ENCODE measurements at regions not wholly inside any gene's neighbourhood (a gene's known extent, or its start where the extent isn't known, plus 50 kb on each side); places are given as distances from the start of the nearest gene placed in this dataset.

GRCh38 chr9:13956107-13956506 lies 357.8 kb downstream of the NFIB start:
- no peak overlapping the region for H2AFZ ChIP-seq
- H3K79me2 ChIP-seq (replicated peaks; ENCODE audit: insufficient read depth), result no peaks in the 10 kb centered on the region
- no peaks in the 10 kb centered on the region for H3F3A ChIP-seq (replicated peaks; ENCODE audit: low read depth)
- peaks cover 35% of the 10 kb centered on the region for H3K4me1 Mint-ChIP-seq
- H3K9me2 ChIP-seq (ENCODE audit: insufficient read depth), result no peaks in the 10 kb centered on the region
- peaks cover 29% of the 10 kb centered on the region for H3K4me1 ChIP-seq (ENCODE audit: insufficient read depth)
- H3K9me3 Mint-ChIP-seq, result no peaks in the 10 kb centered on the region
- no peaks in the 10 kb centered on the region for H3K27me3 ChIP-seq (ENCODE audit: insufficient read depth)
- ATAC-seq (no peak), DNase-seq (ENCODE audit: low spot score) (no peak)
- no peak for TF ChIP-seq JUNB (IDR thresholded peaks at IDR 0.05; ENCODE audit: unreplicated experiment)
- no peak for TF ChIP-seq NANOG (IDR thresholded peaks at IDR 0.05; ENCODE audit: borderline replicate concordance)
- H3K36me3 ChIP-seq (ENCODE audit: insufficient read depth), result no peaks in the 10 kb centered on the region
- H3K4me3 Mint-ChIP-seq, result no peak overlapping the region
- H3K36me3 Mint-ChIP-seq (ENCODE audit: low read depth), result no peaks in the 10 kb centered on the region
- peaks cover 4% of the 10 kb centered on the region for H3K27me3 Mint-ChIP-seq (ENCODE audit: insufficient read depth, low read depth, poor library complexity)
- no peak overlapping the region; the same call in 1 of the 2 replicates for H3K4me2 ChIP-seq
- H3K27ac ChIP-seq (ENCODE audit: low read depth), result no peak overlapping the region
- H3K4me3 ChIP-seq, result no peak overlapping the region
- H3K27ac Mint-ChIP-seq, result no peak overlapping the region
- H4K20me1 ChIP-seq (replicated peaks; ENCODE audit: insufficient read depth), result no peaks in the 10 kb centered on the region

GRCh38 chr9:13952906-13953305 lies 361.0 kb downstream of the NFIB start:
- Histone ChIP-seq H2AFZ (no peak overlapping the region), H3K9me2 (ENCODE audit: insufficient read depth) (no peaks in the 10 kb centered on the region; the same call in 1 of the 2 replicates), H3K79me2 (replicated peaks; ENCODE audit: insufficient read depth) (no peaks in the 10 kb centered on the region), H3K4me2 (no peak overlapping the region), H3K27ac (ENCODE audit: low read depth) (no peak overlapping the region), H3F3A (replicated peaks; ENCODE audit: low read depth) (no peaks in the 10 kb centered on the region), H4K20me1 (replicated peaks; ENCODE audit: insufficient read depth) (no peaks in the 10 kb centered on the region), H3K36me3 (ENCODE audit: insufficient read depth) (no peaks in the 10 kb centered on the region), H3K4me3 (no peak overlapping the region), H3K27me3 (ENCODE audit: insufficient read depth) (no peaks in the 10 kb centered on the region), H3K4me1 (ENCODE audit: insufficient read depth) (peaks cover 29% of the 10 kb centered on the region)
- DNase-seq (ENCODE audit: low spot score) (no peak), ATAC-seq (no peak)
- Mint-ChIP-seq H3K4me1 (peaks cover 35% of the 10 kb centered on the region), H3K36me3 (ENCODE audit: low read depth) (no peaks in the 10 kb centered on the region), H3K27ac (no peak overlapping the region; the same call in 1 of the 2 replicates), H3K4me3 (no peak overlapping the region), H3K9me3 (no peaks in the 10 kb centered on the region), H3K27me3 (ENCODE audit: insufficient read depth, low read depth, poor library complexity) (peaks cover 4% of the 10 kb centered on the region)
- TF ChIP-seq, protein P1, sequence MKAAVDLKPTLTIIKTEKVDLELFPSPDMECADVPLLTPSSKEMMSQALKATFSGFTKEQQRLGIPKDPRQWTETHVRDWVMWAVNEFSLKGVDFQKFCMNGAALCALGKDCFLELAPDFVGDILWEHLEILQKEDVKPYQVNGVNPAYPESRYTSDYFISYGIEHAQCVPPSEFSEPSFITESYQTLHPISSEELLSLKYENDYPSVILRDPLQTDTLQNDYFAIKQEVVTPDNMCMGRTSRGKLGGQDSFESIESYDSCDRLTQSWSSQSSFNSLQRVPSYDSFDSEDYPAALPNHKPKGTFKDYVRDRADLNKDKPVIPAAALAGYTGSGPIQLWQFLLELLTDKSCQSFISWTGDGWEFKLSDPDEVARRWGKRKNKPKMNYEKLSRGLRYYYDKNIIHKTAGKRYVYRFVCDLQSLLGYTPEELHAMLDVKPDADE (IDR thresholded peaks at IDR 0.05), result no peak
- TF ChIP-seq REST (IDR thresholded peaks at IDR 0.05; ENCODE audit: unreplicated experiment) (no peak), POLR2AphosphoS5 (IDR thresholded peaks at IDR 0.05; ENCODE audit: low read depth) (no peak), NANOG (IDR thresholded peaks at IDR 0.05; ENCODE audit: borderline replicate concordance) (no peak), CREB1 (CRISPR knock-in tag; IDR thresholded peaks at IDR 0.05; ENCODE audit: low read depth) (no peak), EZH2 (IDR thresholded peaks at IDR 0.05; ENCODE audit: low read depth, unreplicated experiment) (no peak), STAT1 (IDR thresholded peaks at IDR 0.05; ENCODE audit: unreplicated experiment) (no peak), ZNF331 (CRISPR knock-in tag; IDR thresholded peaks at IDR 0.05; ENCODE audit: low read depth) (no peak), ZNF462 (CRISPR knock-in tag; IDR thresholded peaks at IDR 0.05) (no peak), JUNB (IDR thresholded peaks at IDR 0.05; ENCODE audit: unreplicated experiment) (no peak), EZH2phosphoT487 (IDR thresholded peaks at IDR 0.05; ENCODE audit: unreplicated experiment) (no peak), ZNF114 (CRISPR knock-in tag; IDR thresholded peaks at IDR 0.05) (no peak)

All from GM23338 (cell line).